GM12891 (cell line): ENCODE measurements at regions not wholly inside any gene's neighbourhood (a gene's known extent, or its start where the extent isn't known, plus 50 kb on each side); places are given as distances from the start of the nearest gene placed in this dataset.

Source experiments
- PAX5 ChIP-seq: IDR thresholded peaks from 2 replicates; pipeline ENCODE4 v1.6.1; 2011; ENCODE audit warnings: low read length, moderate library complexity, mild to moderate bottlenecking; ENCODE audit not compliant: insufficient read depth, severe bottlenecking
- POLR2A ChIP-seq: IDR thresholded peaks from 2 replicates; pipeline ENCODE4 v1.6.1; 2011; ENCODE audit warnings: low read depth, low read length, control low read depth
- POLR2AphosphoS5 ChIP-seq: IDR thresholded peaks from 2 replicates; pipeline ENCODE4 v1.6.1; 2011; ENCODE audit warnings: low read depth, low read length, control low read depth
- SPI1 ChIP-seq: IDR thresholded peaks from 2 replicates; pipeline ENCODE4 v1.6.1; 2011; ENCODE audit warnings: low read depth, low read length, control low read depth
- TAF1 ChIP-seq: IDR thresholded peaks from 2 replicates; pipeline ENCODE4 v1.6.1; 2011; ENCODE audit warnings: low read depth, low read length, control low read depth

- TF ChIP-seq TAF1 (no peak), POLR2A (no peak), PAX5 (no peak), SPI1 (no peak), POLR2AphosphoS5 (no peak)
Measured at GRCh38 chr15:60130398-60130797, 126.3 kb downstream of the FOXB1 start.
